ENCODE measurements at regions not wholly inside any gene's neighbourhood (a gene's known extent, or its start where the extent isn't known, plus 50 kb on each side); places are given as distances from the start of the nearest gene placed in this dataset.
"Not testable (repeated sequence)": the region's sequence is repeated elsewhere in the genome, so short reads cannot be mapped to it uniquely, and the experiment has no call there.

DNA sequence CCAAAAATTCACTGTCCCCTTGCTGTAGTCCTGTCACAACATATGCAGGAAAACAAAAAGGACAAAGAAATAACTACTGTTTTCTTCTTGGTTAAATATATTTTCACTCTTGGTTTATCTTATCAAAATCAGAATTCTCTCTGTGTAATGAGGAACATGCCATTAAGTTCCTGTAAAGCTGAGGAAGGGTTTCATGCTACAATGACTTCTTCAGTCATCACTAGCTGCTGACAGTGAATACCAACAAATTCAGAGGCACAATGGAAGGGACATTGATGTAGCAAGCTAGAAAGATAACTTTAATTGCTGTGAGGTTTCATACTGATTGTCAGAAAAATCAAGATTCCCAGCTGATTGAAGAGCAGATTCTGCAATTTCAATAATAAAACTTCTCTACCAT, 782.9 kb upstream of the HTR2C start:
- in situ Hi-C loops (cut with HindIII; ENCODE audit: low sequenced_read_pairs): no loop called here
- DNase-seq (ENCODE audit: low read depth, low spot score): no peak
- TF ChIP-seq, protein P1, sequence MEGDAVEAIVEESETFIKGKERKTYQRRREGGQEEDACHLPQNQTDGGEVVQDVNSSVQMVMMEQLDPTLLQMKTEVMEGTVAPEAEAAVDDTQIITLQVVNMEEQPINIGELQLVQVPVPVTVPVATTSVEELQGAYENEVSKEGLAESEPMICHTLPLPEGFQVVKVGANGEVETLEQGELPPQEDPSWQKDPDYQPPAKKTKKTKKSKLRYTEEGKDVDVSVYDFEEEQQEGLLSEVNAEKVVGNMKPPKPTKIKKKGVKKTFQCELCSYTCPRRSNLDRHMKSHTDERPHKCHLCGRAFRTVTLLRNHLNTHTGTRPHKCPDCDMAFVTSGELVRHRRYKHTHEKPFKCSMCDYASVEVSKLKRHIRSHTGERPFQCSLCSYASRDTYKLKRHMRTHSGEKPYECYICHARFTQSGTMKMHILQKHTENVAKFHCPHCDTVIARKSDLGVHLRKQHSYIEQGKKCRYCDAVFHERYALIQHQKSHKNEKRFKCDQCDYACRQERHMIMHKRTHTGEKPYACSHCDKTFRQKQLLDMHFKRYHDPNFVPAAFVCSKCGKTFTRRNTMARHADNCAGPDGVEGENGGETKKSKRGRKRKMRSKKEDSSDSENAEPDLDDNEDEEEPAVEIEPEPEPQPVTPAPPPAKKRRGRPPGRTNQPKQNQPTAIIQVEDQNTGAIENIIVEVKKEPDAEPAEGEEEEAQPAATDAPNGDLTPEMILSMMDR (IDR thresholded peaks at IDR 0.05; ENCODE audit: low read depth, low read length): no peak
- H3K4me3 ChIP-seq (ENCODE audit: low read depth, low read length): no peak overlapping the region

DNA sequence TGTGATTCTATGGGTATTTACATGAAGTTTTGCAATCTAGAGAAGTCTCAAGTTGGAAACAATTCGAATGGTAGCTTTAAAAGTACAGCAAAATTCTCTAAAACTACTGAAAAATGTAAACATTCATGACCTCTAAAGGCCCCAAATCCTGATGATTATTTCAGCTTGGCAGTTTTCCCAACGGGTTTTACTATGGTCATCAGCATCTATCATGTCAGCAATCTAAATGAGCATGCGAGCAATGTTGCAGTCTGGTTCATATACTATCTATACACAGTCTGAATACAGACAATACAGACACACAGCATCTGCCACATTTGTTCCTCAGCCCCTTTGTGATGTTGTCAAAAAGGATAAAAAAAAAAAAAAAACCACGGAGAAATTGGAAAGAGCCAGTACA, 790.3 kb upstream of the HTR2C start:
- in situ Hi-C loops (cut with HindIII; ENCODE audit: low sequenced_read_pairs): no loop called here
- DNase-seq (ENCODE audit: low read depth, low spot score): no peak
- no peak overlapping the region for H3K4me3 ChIP-seq (ENCODE audit: low read depth, low read length)
- TF ChIP-seq, protein P1 (IDR thresholded peaks at IDR 0.05; ENCODE audit: low read depth, low read length): no peak

DNA sequence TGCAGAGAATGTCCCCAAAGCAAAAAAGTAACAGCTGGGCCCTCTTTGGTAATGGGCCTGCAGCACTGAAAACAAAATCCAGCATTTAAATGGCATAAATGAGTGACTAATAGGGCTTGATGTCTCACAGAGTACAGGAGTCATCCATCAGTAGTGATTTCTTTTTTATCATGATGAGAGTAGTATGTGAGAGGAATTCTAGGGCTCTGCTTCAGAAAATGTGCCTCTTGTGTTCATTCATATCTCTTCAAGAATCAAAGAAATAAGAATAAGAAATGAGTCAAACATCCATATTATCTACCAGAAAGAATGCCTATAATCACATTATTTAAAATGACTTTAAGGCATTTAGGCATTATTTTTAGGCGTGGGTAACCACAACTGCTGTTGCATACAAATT, 792.9 kb upstream of the HTR2C start:
- TF ChIP-seq, protein P1 (IDR thresholded peaks at IDR 0.05; ENCODE audit: low read depth, low read length): no peak
- H3K4me3 ChIP-seq (ENCODE audit: low read depth, low read length): no peak overlapping the region
- in situ Hi-C loops (cut with HindIII; ENCODE audit: low sequenced_read_pairs): no loop called here
- DNase-seq (ENCODE audit: low read depth, low spot score): no peak

DNA sequence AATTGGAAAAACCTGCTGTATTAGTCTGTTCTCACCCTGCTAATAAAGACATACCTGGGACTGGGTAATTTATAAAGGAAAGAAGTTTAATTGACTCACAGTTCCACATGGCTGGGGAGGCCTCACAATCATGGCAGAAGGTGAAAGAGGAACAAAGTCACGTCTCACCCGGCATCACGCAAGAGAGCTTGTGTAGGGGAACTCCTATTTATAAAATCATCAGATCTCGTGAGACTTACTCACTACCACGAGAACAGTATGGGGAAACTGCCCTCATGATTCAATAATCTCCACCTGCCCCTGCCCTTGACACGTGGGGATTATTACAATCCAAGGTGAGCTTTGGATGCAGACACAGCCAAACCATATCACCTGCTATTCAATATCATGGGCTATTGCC, 799.1 kb upstream of the HTR2C start:
- DNase-seq (ENCODE audit: low read depth, low spot score); H3K4me3 ChIP-seq (ENCODE audit: low read depth, low read length); in situ Hi-C loops (cut with HindIII; ENCODE audit: low sequenced_read_pairs): not testable (repeated sequence)

DNA sequence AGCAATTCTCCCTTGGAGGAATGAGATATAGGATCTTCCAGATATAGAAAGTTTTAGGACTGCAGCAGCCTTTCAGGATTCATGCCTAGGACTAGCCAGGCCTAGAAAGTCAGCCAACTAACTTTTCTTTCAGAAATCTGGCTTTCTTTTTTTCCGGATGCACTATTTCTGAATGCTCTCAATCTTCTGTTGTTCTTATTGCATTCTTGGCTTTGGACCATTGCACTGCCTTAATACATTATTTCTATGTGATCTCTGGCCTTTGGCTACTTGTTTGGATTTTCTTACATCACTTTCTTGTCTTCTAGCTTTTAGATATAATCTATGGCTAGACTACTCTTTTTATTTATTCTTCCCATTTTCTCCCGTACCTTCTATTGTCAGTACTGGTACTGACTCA, 813.1 kb upstream of the HTR2C start:
- TF ChIP-seq, protein P1 (IDR thresholded peaks at IDR 0.05; ENCODE audit: low read depth, low read length): no peak
- no peak overlapping the region for H3K4me3 ChIP-seq (ENCODE audit: low read depth, low read length)
- no peak for DNase-seq (ENCODE audit: low read depth, low spot score)
- in situ Hi-C loops (cut with HindIII; ENCODE audit: low sequenced_read_pairs): no loop called here

DNA sequence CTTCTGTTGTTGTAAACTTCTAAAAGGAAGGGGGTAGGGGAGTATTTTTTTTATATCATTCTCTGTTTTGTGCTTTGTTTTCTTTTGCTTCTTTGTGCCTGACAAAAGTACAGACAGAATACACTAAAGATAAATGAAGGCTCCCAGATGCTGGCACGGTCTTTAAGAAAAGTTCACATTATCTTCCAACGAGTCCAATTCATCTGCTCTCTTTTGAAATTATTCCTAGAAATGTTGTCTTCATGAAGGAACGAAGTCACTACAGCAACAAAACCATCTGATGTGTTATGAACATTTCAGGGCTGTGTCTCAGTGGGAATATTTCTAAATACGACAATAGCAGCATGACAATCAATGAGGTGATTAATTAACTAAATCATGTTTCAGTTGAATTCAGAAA, 813.8 kb upstream of the HTR2C start:
- TF ChIP-seq, protein P1 (IDR thresholded peaks at IDR 0.05; ENCODE audit: low read depth, low read length): no peak
- in situ Hi-C loops (cut with HindIII; ENCODE audit: low sequenced_read_pairs): no loop called here
- no peak for DNase-seq (ENCODE audit: low read depth, low spot score)
- no peak overlapping the region for H3K4me3 ChIP-seq (ENCODE audit: low read depth, low read length)

DNA sequence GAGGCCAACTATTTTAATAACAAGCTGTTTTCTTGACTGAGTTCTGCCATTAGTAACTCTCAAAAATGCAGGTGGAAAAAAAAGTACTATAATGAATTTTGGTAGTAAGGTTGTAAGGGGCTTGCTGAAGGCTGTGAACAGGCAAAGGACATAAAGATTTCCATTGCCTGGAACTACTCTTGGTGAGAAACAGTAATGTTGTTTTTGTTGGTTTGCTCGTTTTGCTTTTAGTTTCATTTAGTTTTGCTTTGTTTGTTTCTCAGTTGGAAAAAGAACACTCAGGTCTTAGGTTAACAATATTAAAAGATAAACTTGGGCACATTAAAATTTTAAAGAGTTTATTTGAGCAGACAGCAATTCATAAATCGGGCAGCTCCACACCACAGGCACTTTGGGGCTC, 824.5 kb upstream of the HTR2C start:
- H3K4me3 ChIP-seq (ENCODE audit: low read depth, low read length): no peak overlapping the region
- in situ Hi-C loops (cut with HindIII; ENCODE audit: low sequenced_read_pairs): no loop called here
- TF ChIP-seq, protein P1 (IDR thresholded peaks at IDR 0.05; ENCODE audit: low read depth, low read length): no peak
- DNase-seq (ENCODE audit: low read depth, low spot score): no peak
